OCI-LY7 (cell line): ENCODE measurements at regions not wholly inside any gene's neighbourhood (a gene's known extent, or its start where the extent isn't known, plus 50 kb on each side); places are given as distances from the start of the nearest gene placed in this dataset.

Experiments
- CTCF ChIP-seq: fragments of 200-600 bp; sonication (generic); conservative IDR thresholded peaks from 2 replicates; pipeline ENCODE4 v1.5.1; 2014; ENCODE audit warnings: mild to moderate bottlenecking, antibody characterized with exemption, low read length, moderate library complexity, mixed read lengths
- EZH2phosphoT487 ChIP-seq: fragments of 200-600 bp; sonication (generic); IDR thresholded peaks from 2 replicates; pipeline ENCODE4 v1.6.1; 2018; ENCODE audit warnings: low read depth, borderline replicate concordance, mild to moderate bottlenecking, mixed run types, antibody characterized with exemption, low read length, moderate library complexity, mixed read lengths

DNA sequence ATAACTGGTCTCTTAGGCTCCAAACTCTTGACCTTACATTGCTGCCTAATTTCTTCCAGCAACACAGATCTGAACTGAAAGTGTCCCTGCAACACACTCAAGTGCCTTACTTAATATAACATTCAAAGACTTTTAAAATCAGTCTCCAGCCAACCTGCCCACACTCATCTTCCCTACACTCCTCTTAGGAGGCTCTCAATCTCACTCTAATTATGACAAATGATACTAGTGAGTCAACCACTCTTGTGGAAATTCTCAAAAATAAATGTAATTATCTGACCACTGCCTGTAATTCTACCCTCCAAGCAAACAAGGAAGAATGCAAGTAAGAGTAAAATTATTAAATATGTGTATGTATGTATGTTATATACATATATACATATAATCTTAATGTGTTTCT is 348.1 kb upstream of the MIR17HG start:
- no peak for TF ChIP-seq EZH2phosphoT487
- no peak for TF ChIP-seq CTCF
